ENCODE measurements at regions not wholly inside any gene's neighbourhood (a gene's known extent, or its start where the extent isn't known, plus 50 kb on each side); places are given as distances from the start of the nearest gene placed in this dataset.

DNA sequence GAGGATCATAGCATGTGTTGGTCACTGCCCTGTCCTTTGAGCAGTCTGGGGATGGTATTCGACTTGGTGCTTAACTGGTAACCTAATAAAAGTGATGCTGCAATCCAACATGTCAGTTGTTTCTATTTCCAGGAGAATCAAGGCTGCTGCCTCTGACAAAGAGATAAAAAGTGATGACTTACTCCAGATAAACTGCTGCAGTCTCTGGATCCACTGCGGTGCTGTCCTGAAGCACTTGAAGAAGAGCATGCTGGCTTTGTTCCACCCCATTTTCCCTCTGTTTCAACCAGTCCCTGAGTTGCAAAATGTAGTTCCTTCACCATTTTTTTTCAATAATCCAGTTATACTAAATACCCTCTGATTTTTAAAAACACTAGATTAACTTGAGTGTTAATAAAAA is 403.5 kb upstream of the ANKRD30A start:
- Histone ChIP-seq H4K20me1 (ENCODE audit: insufficient read depth, low read length) (no peaks in the 10 kb centered on the region), H3K79me2 (ENCODE audit: insufficient read depth, low read length) (no peaks in the 10 kb centered on the region), H3K27me3 (ENCODE audit: insufficient read depth, low read length) (no peaks in the 10 kb centered on the region), H3K4me1 (ENCODE audit: insufficient read depth, low read length) (peaks cover 18% of the 10 kb centered on the region), H3K27ac (ENCODE audit: low read depth, low read length) (no peak overlapping the region), H3K4me3 (ENCODE audit: insufficient read depth, low read length) (no peak overlapping the region), H3K4me2 (ENCODE audit: insufficient read depth, low read length) (no peak overlapping the region), H2AFZ (ENCODE audit: low read length) (peak overlapping the region; percentile 33), H3K36me3 (ENCODE audit: insufficient read depth, low read length) (no peaks in the 10 kb centered on the region), H3K9me3 (ENCODE audit: low read depth, low read length) (no peaks in the 10 kb centered on the region)
- TF ChIP-seq, protein P1, sequence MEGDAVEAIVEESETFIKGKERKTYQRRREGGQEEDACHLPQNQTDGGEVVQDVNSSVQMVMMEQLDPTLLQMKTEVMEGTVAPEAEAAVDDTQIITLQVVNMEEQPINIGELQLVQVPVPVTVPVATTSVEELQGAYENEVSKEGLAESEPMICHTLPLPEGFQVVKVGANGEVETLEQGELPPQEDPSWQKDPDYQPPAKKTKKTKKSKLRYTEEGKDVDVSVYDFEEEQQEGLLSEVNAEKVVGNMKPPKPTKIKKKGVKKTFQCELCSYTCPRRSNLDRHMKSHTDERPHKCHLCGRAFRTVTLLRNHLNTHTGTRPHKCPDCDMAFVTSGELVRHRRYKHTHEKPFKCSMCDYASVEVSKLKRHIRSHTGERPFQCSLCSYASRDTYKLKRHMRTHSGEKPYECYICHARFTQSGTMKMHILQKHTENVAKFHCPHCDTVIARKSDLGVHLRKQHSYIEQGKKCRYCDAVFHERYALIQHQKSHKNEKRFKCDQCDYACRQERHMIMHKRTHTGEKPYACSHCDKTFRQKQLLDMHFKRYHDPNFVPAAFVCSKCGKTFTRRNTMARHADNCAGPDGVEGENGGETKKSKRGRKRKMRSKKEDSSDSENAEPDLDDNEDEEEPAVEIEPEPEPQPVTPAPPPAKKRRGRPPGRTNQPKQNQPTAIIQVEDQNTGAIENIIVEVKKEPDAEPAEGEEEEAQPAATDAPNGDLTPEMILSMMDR (IDR thresholded peaks at IDR 0.05; ENCODE audit: extremely low read depth, low read depth, low read length): no peak
- no peak for DNase-seq (ENCODE audit: insufficient read length, low spot score, missing footprints)

DNA sequence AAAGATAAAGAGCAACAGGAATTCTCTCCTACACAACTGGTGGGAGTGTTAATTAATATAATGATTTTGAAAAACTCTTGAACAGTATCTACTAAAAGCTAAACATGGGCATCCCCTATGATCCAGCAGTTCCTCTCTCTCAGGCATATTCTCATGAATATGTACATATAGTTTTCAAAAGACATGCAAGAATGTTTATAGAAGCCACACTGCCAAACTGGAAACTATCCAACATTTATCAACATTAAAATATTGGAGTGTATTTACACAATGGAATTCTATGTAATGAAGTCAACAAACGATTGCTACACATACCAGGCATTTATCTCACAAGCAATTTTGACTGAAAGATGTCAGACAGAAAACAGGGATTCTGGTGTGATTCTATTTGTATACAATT is 404.5 kb upstream of the ANKRD30A start:
- Histone ChIP-seq H3K36me3 (ENCODE audit: insufficient read depth, low read length) (no peaks in the 10 kb centered on the region), H3K9me3 (ENCODE audit: low read depth, low read length) (no peaks in the 10 kb centered on the region), H3K27me3 (ENCODE audit: insufficient read depth, low read length) (no peaks in the 10 kb centered on the region), H3K79me2 (ENCODE audit: insufficient read depth, low read length) (no peaks in the 10 kb centered on the region), H3K4me3 (ENCODE audit: insufficient read depth, low read length) (no peak overlapping the region), H3K4me1 (ENCODE audit: insufficient read depth, low read length) (peaks cover 12% of the 10 kb centered on the region), H4K20me1 (ENCODE audit: insufficient read depth, low read length) (no peaks in the 10 kb centered on the region), H3K27ac (ENCODE audit: low read depth, low read length) (no peak overlapping the region), H2AFZ (ENCODE audit: low read length) (no peak overlapping the region), H3K4me2 (ENCODE audit: insufficient read depth, low read length) (no peak overlapping the region)
- no peak for DNase-seq (ENCODE audit: insufficient read length, low spot score, missing footprints)
- TF ChIP-seq, protein P1 (IDR thresholded peaks at IDR 0.05; ENCODE audit: extremely low read depth, low read depth, low read length): no peak

DNA sequence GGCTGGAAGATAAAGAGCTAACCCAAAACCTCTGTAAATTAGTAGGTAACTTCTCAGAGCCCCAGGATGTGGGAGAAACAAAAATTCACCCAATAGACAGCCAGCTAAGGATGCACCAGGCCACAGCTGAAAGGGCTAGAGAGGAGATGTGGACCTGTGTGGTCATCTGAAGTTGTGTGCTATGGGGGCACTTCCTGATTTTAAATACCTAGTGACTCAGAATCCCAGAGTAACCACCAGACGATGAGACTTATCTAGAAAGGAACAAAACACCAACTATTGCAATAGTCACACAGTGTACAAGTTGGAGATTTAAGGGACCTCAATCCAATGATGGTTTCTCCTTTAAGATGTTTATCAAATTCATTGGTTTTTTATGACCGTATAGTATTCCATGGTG is 408.3 kb upstream of the ANKRD30A start:
- DNase-seq (ENCODE audit: insufficient read length, low spot score, missing footprints): no peak
- Histone ChIP-seq H3K4me3 (ENCODE audit: insufficient read depth, low read length) (no peak overlapping the region), H3K36me3 (ENCODE audit: insufficient read depth, low read length) (no peaks in the 10 kb centered on the region), H4K20me1 (ENCODE audit: insufficient read depth, low read length) (no peaks in the 10 kb centered on the region), H2AFZ (ENCODE audit: low read length) (peak overlapping the region; percentile 37), H3K27ac (ENCODE audit: low read depth, low read length) (no peak overlapping the region), H3K4me1 (ENCODE audit: insufficient read depth, low read length) (no peaks in the 10 kb centered on the region), H3K9me3 (ENCODE audit: low read depth, low read length) (no peaks in the 10 kb centered on the region), H3K79me2 (ENCODE audit: insufficient read depth, low read length) (no peaks in the 10 kb centered on the region), H3K4me2 (ENCODE audit: insufficient read depth, low read length) (no peak overlapping the region), H3K27me3 (ENCODE audit: insufficient read depth, low read length) (no peaks in the 10 kb centered on the region)
- TF ChIP-seq, protein P1 (IDR thresholded peaks at IDR 0.05; ENCODE audit: extremely low read depth, low read depth, low read length): no peak

DNA sequence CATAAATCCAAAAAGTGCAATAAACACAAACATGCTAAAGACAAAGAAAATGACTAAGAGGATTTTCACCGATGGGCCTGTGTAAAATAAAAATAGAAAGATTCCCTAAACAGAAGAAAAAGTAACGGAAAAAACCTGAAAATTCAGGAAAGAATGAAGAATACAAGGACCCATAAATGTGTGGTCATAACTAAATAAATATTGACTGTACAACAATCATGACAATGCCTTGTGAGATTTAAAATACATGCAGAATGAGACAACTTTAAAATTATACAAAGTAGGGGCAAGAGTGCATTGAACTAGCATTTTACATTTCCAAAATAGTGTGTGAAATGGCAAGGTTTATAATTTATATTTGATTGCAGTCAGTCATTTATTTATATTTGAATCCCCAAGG is 409.1 kb upstream of the ANKRD30A start:
- DNase-seq (ENCODE audit: insufficient read length, low spot score, missing footprints): no peak
- Histone ChIP-seq H3K36me3 (ENCODE audit: insufficient read depth, low read length) (no peaks in the 10 kb centered on the region), H2AFZ (ENCODE audit: low read length) (no peak overlapping the region), H4K20me1 (ENCODE audit: insufficient read depth, low read length) (no peaks in the 10 kb centered on the region), H3K27ac (ENCODE audit: low read depth, low read length) (no peak overlapping the region), H3K4me2 (ENCODE audit: insufficient read depth, low read length) (no peak overlapping the region), H3K4me3 (ENCODE audit: insufficient read depth, low read length) (no peak overlapping the region), H3K79me2 (ENCODE audit: insufficient read depth, low read length) (no peaks in the 10 kb centered on the region), H3K27me3 (ENCODE audit: insufficient read depth, low read length) (no peaks in the 10 kb centered on the region), H3K9me3 (ENCODE audit: low read depth, low read length) (no peaks in the 10 kb centered on the region), H3K4me1 (ENCODE audit: insufficient read depth, low read length) (no peaks in the 10 kb centered on the region)
- TF ChIP-seq, protein P1 (IDR thresholded peaks at IDR 0.05; ENCODE audit: extremely low read depth, low read depth, low read length): no peak

Measured in osteoblast (primary cell).